HepG2 (cell line): ENCODE measurements at regions not wholly inside any gene's neighbourhood (a gene's known extent, or its start where the extent isn't known, plus 50 kb on each side); places are given as distances from the start of the nearest gene placed in this dataset.

Experiments used
- ATAC-seq: fragments of 200-7000 bp; cut with Tn5 transposase; 3 replicates; pipeline ENCODE4 v1.9.1; 2020; ENCODE audit warnings: mild to moderate bottlenecking, moderate library complexity
- BruUV-seq: library from RNA; stranded (reverse); fragments of 400-500 nt; replicated peaks from 2 replicates; lab custom pipeline; 2021; lab: Mats Ljungman, UMichigan
- CTCF ChIA-PET: fragments of 300-600 bp; formaldehyde crosslinking; extraction: SDS; loops from one replicate; lab custom pipeline; 2021; ENCODE audit warnings: low total read pairs, inconsistent platforms, low intra/inter-chr PET ratio; lab: Yijun Ruan, JAX
- POLR2A ChIA-PET: fragments of 350-600 bp; sonication (Branson Sonifier 250); formaldehyde crosslinking; loops from one replicate; lab custom pipeline; 2020; ENCODE audit warnings: antibody characterized with exemption, inconsistent platforms; lab: Yijun Ruan, JAX
- DNase-seq: peaks from one replicate; pipeline ENCODE4 v3.0.0-alpha.2; 2015; ENCODE audit warnings: low spot score
- FAIRE-seq: peaks from 3 replicates; lab custom pipeline; 2011; peaks lifted over from hg19 to GRCh38; lab: Jason Lieb, UNC
- H2AFZ ChIP-seq: one replicate; pipeline ENCODE4 v1.6.1; 2011; ENCODE audit warnings: low read length, inconsistent platforms
- H3K27ac ChIP-seq: fragments of 300-600 bp; 3 replicates; pipeline ENCODE4 v1.8.0; 2011; ENCODE audit warnings: mixed run types, mild to moderate bottlenecking, mixed read lengths, low read length, inconsistent platforms; ENCODE audit not compliant: insufficient read depth; ENCODE audit errors: extremely low read length
- H3K27me3 ChIP-seq, 2 experiments: fragments of 200-600 bp in 1 of 2; 2 replicates in 1 of 2; 3 replicates in 1 of 2; pipeline versions ENCODE4 v1.6.0 to v1.8.0; 2011; ENCODE audit warnings: low read length in 2 of 2, mild to moderate bottlenecking in 2 of 2, moderate library complexity in 2 of 2, inconsistent platforms in 1 of 2; ENCODE audit not compliant: insufficient read depth in 2 of 2, control insufficient read depth in 1 of 2
- H3K36me3 ChIP-seq, 2 experiments: fragments of 200-600 bp in 1 of 2; replicated peaks in 1 of 2; 2 replicates in 1 of 2; 3 replicates in 1 of 2; pipeline versions ENCODE4 v1.5.1 to v1.8.0; 2011; ENCODE audit warnings: low read length in 2 of 2, inconsistent platforms in 1 of 2; ENCODE audit not compliant: insufficient read depth in 2 of 2, control insufficient read depth in 1 of 2
- H3K4me1 ChIP-seq: 2 replicates; pipeline ENCODE4 v1.5.1; 2012; ENCODE audit warnings: low read length, inconsistent platforms; ENCODE audit not compliant: insufficient read depth
- H3K4me2 ChIP-seq: 2 replicates; pipeline ENCODE4 v1.6.0; 2011; ENCODE audit warnings: low read depth, low read length, inconsistent platforms
- H3K4me3 ChIP-seq, 3 experiments: fragments of 200-600 bp in 1 of 3; sonication (generic), shearing (Covaris generic) in 1 of 3; replicated peaks in 1 of 3; 2 replicates each; pipeline ENCODE4 v1.5.1; 2011 to 2016; ENCODE audit warnings: low read length in 3 of 3, inconsistent platforms in 2 of 3, low read depth in 2 of 3, mild to moderate bottlenecking in 2 of 3, control low read depth in 1 of 3, mixed read lengths in 1 of 3; ENCODE audit not compliant: insufficient read depth in 1 of 3
- H3K79me2 ChIP-seq: one replicate; pipeline ENCODE4 v1.6.1; 2011; ENCODE audit warnings: low read length, inconsistent platforms; ENCODE audit not compliant: insufficient read depth
- H3K9ac ChIP-seq: 2 replicates; pipeline ENCODE4 v1.6.0; 2011; ENCODE audit warnings: mild to moderate bottlenecking, low read depth, low read length, inconsistent platforms; ENCODE audit not compliant: insufficient read depth
- H3K9me3 ChIP-seq: 2 replicates; pipeline ENCODE4 v1.5.1; 2012; ENCODE audit warnings: mild to moderate bottlenecking, low read length
- H4K20me1 ChIP-seq: 2 replicates; pipeline ENCODE4 v1.6.0; 2011; ENCODE audit warnings: inconsistent platforms, mild to moderate bottlenecking, low read length, moderate library complexity; ENCODE audit not compliant: insufficient read depth
- CSRNP1 ChIP-seq: sonication (generic); formaldehyde crosslinking; IDR thresholded peaks from 2 replicates; pipeline ENCODE4 v1.8.1; 2023; ENCODE audit warnings: mild to moderate bottlenecking, missing genetic modification reagents
- HHEX ChIP-seq: IDR thresholded peaks from 2 replicates; pipeline ENCODE4 v1.6.1; 2016; ENCODE audit warnings: control low read depth
- MZF1 ChIP-seq: sonication (generic); formaldehyde crosslinking; IDR thresholded peaks from 2 replicates; pipeline ENCODE4 v1.8.1; 2023; ENCODE audit warnings: mild to moderate bottlenecking, missing genetic modification reagents, borderline replicate concordance
- PPARG ChIP-seq: conservative IDR thresholded peaks from 2 replicates; pipeline ENCODE4 v1.6.1; 2016; ENCODE audit warnings: missing biosample characterization, missing genetic modification reagents
- PRDM15 ChIP-seq: sonication (generic); formaldehyde crosslinking; IDR thresholded peaks from 2 replicates; pipeline ENCODE4 v1.4.0; 2020; ENCODE audit warnings: missing genetic modification reagents
- RXRB ChIP-seq: IDR thresholded peaks from 2 replicates; pipeline ENCODE4 v1.6.1; 2016; ENCODE audit warnings: borderline replicate concordance, missing genetic modification reagents, missing compliant biosample characterization
- SP1 ChIP-seq, 2 experiments: fragments of 450-650 bp in 1 of 2; sonication (generic) in 1 of 2; formaldehyde crosslinking in 1 of 2; IDR thresholded peaks; 2 replicates each; pipeline versions ENCODE4 v1.4.0 to v1.6.1; 2016 to 2020; ENCODE audit warnings: missing genetic modification reagents in 1 of 2
- ZFP62 ChIP-seq: sonication (generic); formaldehyde crosslinking; IDR thresholded peaks from 2 replicates; pipeline ENCODE4 v1.4.0; 2020; ENCODE audit warnings: missing genetic modification reagents
- ZNF800 ChIP-seq: sonication (generic); formaldehyde crosslinking; IDR thresholded peaks from 2 replicates; pipeline ENCODE4 v1.4.0; 2020; ENCODE audit warnings: missing genetic modification reagents
- whole genome bisulfite sequencing: methylation state at CpG from one replicate; pipeline ENCODE4 v1.1.6; 2017; ENCODE audit warnings: low lambda C conversion rate; 5-methylcytosine and 5-hydroxymethylcytosine counted together
- in situ Hi-C: cut with HindIII; loops from 2 replicates; pipeline ENCODE4 v1.10.0; 2017; ENCODE audit warnings: low pct_unique_long_range_greater_than_20kb; ENCODE audit not compliant: extremely low pct_ligation_motif_present
- intact Hi-C: fragments of 100-400 bp; cut with micrococcal nuclease; formaldehyde crosslinking; loops from one replicate; pipeline ENCODE4 v1.10.0; 2022; ENCODE audit not compliant: unreplicated experiment

- no peaks in the 10 kb centered on the region for H3K79me2 ChIP-seq
- 0% methylated on average over 2 of the region's 2 CpGs for WGBS
These were observed 728.3 kb downstream of the TYW1 start for GRCh38 chr7:67724955-67725354.

GRCh38 chr7:67725423-67725822 lies 728.8 kb downstream of the TYW1 start:
- DNase-seq (no peak), FAIRE-seq (no peak), ATAC-seq (no peak)
- Histone ChIP-seq H3K9me3 (no peaks in the 10 kb centered on the region), H3K36me3 (no peaks in the 10 kb centered on the region), H3K4me2 (no peak overlapping the region), H3K27ac (no peak overlapping the region), H3K9ac (no peak overlapping the region), H3K4me1 (no peaks in the 10 kb centered on the region), H3K4me3 (no peak overlapping the region), H2AFZ (no peak overlapping the region), H3K27me3 (no peaks in the 10 kb centered on the region), H4K20me1 (no peaks in the 10 kb centered on the region), H3K79me2 (no peaks in the 10 kb centered on the region)
- CTCF ChIA-PET, result no interaction called here
- no TSS peak for BruUV-seq
- intact Hi-C loops (no loop called here), in situ Hi-C loops (no loop called here)
- WGBS, result 31% methylated on average over 3 of the region's 3 CpGs
- POLR2A ChIA-PET, result no interaction called here
- TF ChIP-seq MZF1 (CRISPR knock-in tag), result no peak
- no peak for TF ChIP-seq ZNF800 (CRISPR knock-in tag)
- TF ChIP-seq CSRNP1, result no peak
- no peak for TF ChIP-seq RXRB
- no peak for TF ChIP-seq SP1 (IDR thresholded peaks at IDR 0.05)
- TF ChIP-seq SP1 (CRISPR knock-in tag; IDR thresholded peaks at IDR 0.05), result no peak
- TF ChIP-seq ZFP62 (CRISPR knock-in tag), result no peak
- TF ChIP-seq PRDM15 (CRISPR knock-in tag), result no peak
- no peak for TF ChIP-seq PPARG (CRISPR knock-in tag)

More at GRCh38 chr7:67724955-67725354, 728.3 kb downstream of the TYW1 start:
- no peak for TF ChIP-seq HHEX (CRISPR knock-in tag)
- Histone ChIP-seq H4K20me1 (no peaks in the 10 kb centered on the region), H3K27ac (no peak overlapping the region), H3K4me2 (no peak overlapping the region), H3K4me3 (no peak overlapping the region), H3K4me1 (no peaks in the 10 kb centered on the region), H2AFZ (no peak overlapping the region), H3K9me3 (no peaks in the 10 kb centered on the region), H3K27me3 (no peaks in the 10 kb centered on the region), H3K36me3 (no peaks in the 10 kb centered on the region), H3K9ac (no peak overlapping the region)
- intact Hi-C loops (no loop called here), in situ Hi-C loops (no loop called here)
- ChIA-PET CTCF (no interaction called here), POLR2A (no interaction called here)
- no TSS peak for BruUV-seq
- DNase-seq (no peak), FAIRE-seq (no peak), ATAC-seq (no peak)
